ENCODE measurements at regions not wholly inside any gene's neighbourhood (a gene's known extent, or its start where the extent isn't known, plus 50 kb on each side); places are given as distances from the start of the nearest gene placed in this dataset.

DNA sequence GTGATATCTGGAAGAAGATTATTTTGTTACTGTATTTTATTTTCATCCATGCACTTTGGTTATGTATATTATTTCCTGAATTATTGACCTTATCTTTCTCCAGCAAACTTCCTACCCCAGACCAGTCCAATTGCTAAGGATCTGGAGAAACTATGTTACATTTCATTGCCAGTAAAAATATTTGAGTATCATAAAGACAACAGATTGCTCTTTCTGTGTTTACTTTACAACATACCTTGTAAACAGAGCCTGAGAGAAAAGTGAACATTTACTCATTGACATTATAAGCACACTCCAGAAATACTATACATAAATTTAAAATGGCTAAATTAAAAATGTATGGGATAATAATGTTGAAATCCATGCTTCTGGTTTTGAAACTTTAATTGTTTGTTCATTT lies 186.2 kb upstream of the FAM3C start:
- no peaks in the 10 kb centered on the region for H4K20me1 ChIP-seq (ENCODE audit: control insufficient read depth, extremely low read depth, insufficient read depth, low read length)
- no peak overlapping the region for H2AFZ ChIP-seq (ENCODE audit: control insufficient read depth, low read length)
- no peak for DNase-seq (ENCODE audit: low read depth, low spot score)
- no peak overlapping the region for H3K4me2 ChIP-seq (ENCODE audit: control insufficient read depth, extremely low read depth, insufficient read depth, low read depth, low read length)
- dilution Hi-C loops (cut with MboI; ENCODE audit: extremely low pct_ligation_motif_present, low sequenced_read_pairs): no loop called here
- H3K4me1 ChIP-seq (ENCODE audit: control insufficient read depth, extremely low read depth, insufficient read depth, low read length): no peaks in the 10 kb centered on the region
- H3K27me3 ChIP-seq (ENCODE audit: control insufficient read depth, extremely low read depth, insufficient read depth, low read length): no peaks in the 10 kb centered on the region
- no peaks in the 10 kb centered on the region for H3K9me1 ChIP-seq (ENCODE audit: control insufficient read depth, extremely low read depth, insufficient read depth, low read length)
- no peaks in the 10 kb centered on the region for H3K9me3 ChIP-seq (ENCODE audit: control insufficient read depth, low read depth, low read length)
- no peak overlapping the region for H3K27ac ChIP-seq (ENCODE audit: control insufficient read depth, insufficient read depth, low read length)
- no peak overlapping the region for H3K4me3 ChIP-seq (ENCODE audit: control insufficient read depth in 2 of 3, extremely low read depth in 1 of 3, insufficient read depth in 2 of 3, low read depth in 1 of 3, low read length in 3 of 3)
- TF ChIP-seq, protein P1, sequence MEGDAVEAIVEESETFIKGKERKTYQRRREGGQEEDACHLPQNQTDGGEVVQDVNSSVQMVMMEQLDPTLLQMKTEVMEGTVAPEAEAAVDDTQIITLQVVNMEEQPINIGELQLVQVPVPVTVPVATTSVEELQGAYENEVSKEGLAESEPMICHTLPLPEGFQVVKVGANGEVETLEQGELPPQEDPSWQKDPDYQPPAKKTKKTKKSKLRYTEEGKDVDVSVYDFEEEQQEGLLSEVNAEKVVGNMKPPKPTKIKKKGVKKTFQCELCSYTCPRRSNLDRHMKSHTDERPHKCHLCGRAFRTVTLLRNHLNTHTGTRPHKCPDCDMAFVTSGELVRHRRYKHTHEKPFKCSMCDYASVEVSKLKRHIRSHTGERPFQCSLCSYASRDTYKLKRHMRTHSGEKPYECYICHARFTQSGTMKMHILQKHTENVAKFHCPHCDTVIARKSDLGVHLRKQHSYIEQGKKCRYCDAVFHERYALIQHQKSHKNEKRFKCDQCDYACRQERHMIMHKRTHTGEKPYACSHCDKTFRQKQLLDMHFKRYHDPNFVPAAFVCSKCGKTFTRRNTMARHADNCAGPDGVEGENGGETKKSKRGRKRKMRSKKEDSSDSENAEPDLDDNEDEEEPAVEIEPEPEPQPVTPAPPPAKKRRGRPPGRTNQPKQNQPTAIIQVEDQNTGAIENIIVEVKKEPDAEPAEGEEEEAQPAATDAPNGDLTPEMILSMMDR (optimal IDR thresholded peaks at IDR 0.05 in 1 of 3, IDR thresholded peaks at IDR 0.05 in 1 of 3, conservative IDR thresholded peaks at IDR 0.05 in 1 of 3; ENCODE audit: extremely low read depth in 1 of 3, insufficient read depth in 2 of 3, low read length in 3 of 3): no peak
- TF ChIP-seq EZH2 (IDR thresholded peaks at IDR 0.05; ENCODE audit: low read length): no peak
- no peak for FAIRE-seq
- H3K9ac ChIP-seq (ENCODE audit: control insufficient read depth, extremely low read depth, insufficient read depth, low read length): no peak overlapping the region
- H3K36me3 ChIP-seq (ENCODE audit: control insufficient read depth in 2 of 2, extremely low read depth in 1 of 2, insufficient read depth in 2 of 2, low read length in 2 of 2): no peaks in the 10 kb centered on the region
- H3K79me2 ChIP-seq (ENCODE audit: control insufficient read depth, insufficient read depth, low read length): no peaks in the 10 kb centered on the region

DNA sequence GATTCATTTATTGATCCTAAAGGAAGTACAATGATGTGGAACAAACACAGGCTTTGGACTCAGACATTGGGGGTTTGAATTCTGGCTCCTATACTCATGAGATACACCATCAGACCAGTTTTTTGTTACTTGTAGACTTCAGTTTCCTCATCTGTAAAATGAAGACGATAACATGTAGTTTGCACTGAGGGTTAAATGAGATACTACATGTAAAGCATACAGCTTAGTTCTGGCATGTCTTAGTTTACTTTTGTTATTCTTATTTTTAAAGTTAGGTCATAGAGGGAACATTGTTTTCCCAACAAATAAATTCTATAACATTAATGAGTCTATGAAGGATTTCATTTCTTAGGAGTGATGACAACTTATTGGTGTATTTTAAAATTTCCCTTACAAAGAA lies 183.5 kb upstream of the FAM3C start:
- no peak overlapping the region for H2AFZ ChIP-seq (ENCODE audit: control insufficient read depth, low read length)
- H3K9me3 ChIP-seq (ENCODE audit: control insufficient read depth, low read depth, low read length): no peaks in the 10 kb centered on the region
- H3K27ac ChIP-seq (ENCODE audit: control insufficient read depth, insufficient read depth, low read length): no peak overlapping the region
- dilution Hi-C loops (cut with MboI; ENCODE audit: extremely low pct_ligation_motif_present, low sequenced_read_pairs): no loop called here
- no peaks in the 10 kb centered on the region for H3K4me1 ChIP-seq (ENCODE audit: control insufficient read depth, extremely low read depth, insufficient read depth, low read length)
- no peak overlapping the region for H3K9ac ChIP-seq (ENCODE audit: control insufficient read depth, extremely low read depth, insufficient read depth, low read length)
- no peaks in the 10 kb centered on the region for H3K27me3 ChIP-seq (ENCODE audit: control insufficient read depth, extremely low read depth, insufficient read depth, low read length)
- H3K36me3 ChIP-seq (ENCODE audit: control insufficient read depth in 2 of 2, extremely low read depth in 1 of 2, insufficient read depth in 2 of 2, low read length in 2 of 2): no peaks in the 10 kb centered on the region
- no peak for TF ChIP-seq EZH2 (IDR thresholded peaks at IDR 0.05; ENCODE audit: low read length)
- TF ChIP-seq, protein P1 (optimal IDR thresholded peaks at IDR 0.05 in 1 of 3, IDR thresholded peaks at IDR 0.05 in 1 of 3, conservative IDR thresholded peaks at IDR 0.05 in 1 of 3; ENCODE audit: extremely low read depth in 1 of 3, insufficient read depth in 2 of 3, low read length in 3 of 3): no peak
- H4K20me1 ChIP-seq (ENCODE audit: control insufficient read depth, extremely low read depth, insufficient read depth, low read length): no peaks in the 10 kb centered on the region
- DNase-seq (ENCODE audit: low read depth, low spot score) (no peak), FAIRE-seq (peak; percentile 17)
- H3K79me2 ChIP-seq (ENCODE audit: control insufficient read depth, insufficient read depth, low read length): no peaks in the 10 kb centered on the region
- no peaks in the 10 kb centered on the region for H3K9me1 ChIP-seq (ENCODE audit: control insufficient read depth, extremely low read depth, insufficient read depth, low read length)
- H3K4me3 ChIP-seq (ENCODE audit: control insufficient read depth in 2 of 3, extremely low read depth in 1 of 3, insufficient read depth in 2 of 3, low read depth in 1 of 3, low read length in 3 of 3): no peak overlapping the region
- no peak overlapping the region for H3K4me2 ChIP-seq (ENCODE audit: control insufficient read depth, extremely low read depth, insufficient read depth, low read depth, low read length)

Data from keratinocyte (primary cell).